ENCODE measurements at regions not wholly inside any gene's neighbourhood (a gene's known extent, or its start where the extent isn't known, plus 50 kb on each side); places are given as distances from the start of the nearest gene placed in this dataset.
"Not testable (repeated sequence)": the region's sequence is repeated elsewhere in the genome, so short reads cannot be mapped to it uniquely, and the experiment has no call there.

DNA sequence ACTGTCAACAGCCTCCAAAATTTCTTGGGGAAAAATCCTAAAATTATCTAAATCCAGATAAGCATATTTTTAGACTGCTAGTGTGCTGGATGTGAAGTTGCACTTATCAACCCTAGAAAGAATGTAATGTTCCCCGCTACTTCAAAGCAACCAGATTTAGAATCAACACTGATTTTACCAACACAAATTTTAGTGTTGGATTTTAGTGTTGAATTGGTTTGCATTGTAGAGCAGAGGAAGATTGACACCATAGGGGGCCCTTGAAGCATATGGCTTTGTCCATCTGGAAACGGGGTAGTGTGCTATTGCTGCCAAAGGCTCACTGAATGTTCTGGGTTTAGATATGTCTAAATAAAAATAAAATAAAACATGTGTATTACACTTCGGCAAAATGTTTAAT is 126.3 kb upstream of the EMCN start:
- no peak for DNase-seq (ENCODE audit: low read depth in 2 of 2)

DNA sequence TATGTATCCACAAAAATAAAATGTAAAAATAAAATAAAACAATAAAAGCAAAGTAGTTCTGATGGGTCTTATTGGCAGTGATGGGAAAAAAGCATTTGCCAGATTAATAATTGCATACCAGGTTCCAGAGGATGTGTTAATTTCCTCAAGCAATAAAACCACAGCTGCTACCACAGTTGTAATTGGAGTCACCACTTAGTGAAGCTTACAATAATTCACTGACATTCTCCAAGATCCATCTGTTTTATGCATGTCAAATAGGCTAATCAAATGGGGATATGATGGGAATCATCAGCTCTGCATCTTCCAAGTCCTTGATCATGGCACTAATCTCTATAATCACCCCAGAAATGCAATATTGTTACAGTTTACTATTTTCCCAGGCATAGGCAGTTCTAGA is 123.5 kb upstream of the EMCN start:
- DNase-seq (ENCODE audit: low read depth in 2 of 2): no peak

DNA sequence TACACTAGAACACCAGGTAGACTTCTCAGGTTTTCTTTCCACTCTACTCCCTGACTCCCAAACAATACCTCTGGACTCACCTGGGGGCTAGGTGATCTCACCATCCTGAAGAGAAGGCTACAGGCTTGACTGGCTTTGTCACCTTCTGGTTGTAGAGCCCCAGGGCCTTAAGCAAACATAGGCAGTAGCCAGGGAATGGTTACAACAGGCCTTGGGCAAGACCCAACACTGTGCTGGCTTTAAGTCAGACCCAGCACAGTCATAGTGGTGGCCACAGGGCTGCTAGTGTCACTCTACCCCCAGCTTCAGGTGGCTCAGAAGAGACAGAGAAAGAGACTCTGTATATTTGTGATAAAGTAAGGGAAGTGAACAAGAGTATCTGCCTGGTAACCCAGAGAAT is 118.1 kb upstream of the EMCN start:
- no peak for DNase-seq (ENCODE audit: low read depth in 2 of 2)

DNA sequence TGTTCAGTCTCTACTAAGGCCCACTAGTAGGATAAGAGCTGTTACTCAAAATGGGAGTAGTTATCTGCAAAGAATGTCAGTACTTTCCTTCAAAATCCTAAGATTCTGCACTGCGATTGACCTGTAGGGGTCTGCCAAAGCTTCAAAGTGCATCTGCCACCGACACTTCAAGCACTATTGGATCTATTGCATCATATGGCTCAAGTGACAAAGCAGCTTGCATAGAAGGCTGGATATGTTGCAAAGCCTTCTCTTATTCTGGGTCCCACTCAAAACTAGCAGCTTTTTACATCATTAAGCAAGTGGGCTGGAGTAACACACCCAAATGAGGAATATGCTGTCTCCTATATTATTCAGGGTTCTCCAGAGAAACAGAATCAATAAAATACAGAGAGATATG is 115.4 kb upstream of the EMCN start:
- no peak for DNase-seq (ENCODE audit: low read depth in 2 of 2)

- DNase-seq (ENCODE audit: low read depth in 2 of 2): no peak
These were observed 114.3 kb upstream of the EMCN start for GRCh38 chr4:100632163-100632562.

DNA sequence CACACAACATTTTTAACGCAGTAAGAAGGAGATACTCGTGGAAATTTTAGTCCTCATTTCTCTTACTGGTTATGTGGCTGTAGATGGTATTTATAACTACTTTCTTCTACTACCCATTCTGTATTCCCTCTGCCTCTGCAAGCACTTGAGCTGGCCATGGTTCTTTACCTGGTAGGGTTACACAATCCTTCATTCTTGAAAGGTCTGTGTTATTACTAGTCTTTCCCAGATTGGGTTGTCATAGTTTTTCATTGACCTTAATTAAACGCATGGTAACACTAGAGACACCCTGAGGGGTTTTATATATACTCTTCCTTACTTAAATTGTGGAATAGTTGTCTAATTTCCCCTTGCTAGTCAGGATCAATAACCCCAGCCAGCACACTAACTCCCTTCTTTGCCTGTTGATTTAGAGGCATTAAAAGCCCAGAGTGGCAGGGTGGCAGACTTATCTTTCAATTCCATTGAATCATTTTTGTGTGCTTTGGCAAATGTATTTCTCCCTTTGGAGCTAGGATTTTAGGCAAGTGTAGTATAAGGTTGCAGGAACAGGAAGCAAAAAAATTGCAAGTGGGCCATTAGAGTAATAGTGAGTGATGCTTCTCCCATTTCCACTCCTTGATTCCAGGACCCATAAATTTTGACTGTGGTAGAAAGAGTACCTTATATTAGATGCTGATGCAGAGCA is 113.6 kb upstream of the EMCN start:
- DNase-seq (ENCODE audit: low read depth in 2 of 2): no peak

DNA sequence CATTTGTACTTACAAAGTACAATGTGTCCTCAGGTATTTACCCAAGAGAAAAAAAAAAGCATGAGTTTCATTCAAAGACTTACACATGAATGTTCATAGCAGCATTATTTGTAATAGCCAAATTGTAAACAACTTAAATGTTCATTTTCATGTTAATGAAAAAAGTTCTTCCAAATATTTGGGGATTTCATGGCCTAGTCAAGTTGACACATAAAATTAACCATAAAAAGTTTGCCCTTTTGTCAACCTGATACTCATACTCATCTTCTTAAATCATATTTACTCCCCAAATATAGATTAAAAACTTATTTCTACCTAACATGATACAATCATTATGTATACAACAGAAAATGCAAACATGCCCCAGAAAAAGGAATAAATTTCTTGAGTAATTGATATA is 112.5 kb upstream of the EMCN start:
- no peak for DNase-seq (ENCODE audit: low read depth in 2 of 2)

GRCh38 chr4:100609810-100610209 is 92.0 kb upstream of the EMCN start:
- DNase-seq (ENCODE audit: low read depth in 2 of 2): no peak

DNA sequence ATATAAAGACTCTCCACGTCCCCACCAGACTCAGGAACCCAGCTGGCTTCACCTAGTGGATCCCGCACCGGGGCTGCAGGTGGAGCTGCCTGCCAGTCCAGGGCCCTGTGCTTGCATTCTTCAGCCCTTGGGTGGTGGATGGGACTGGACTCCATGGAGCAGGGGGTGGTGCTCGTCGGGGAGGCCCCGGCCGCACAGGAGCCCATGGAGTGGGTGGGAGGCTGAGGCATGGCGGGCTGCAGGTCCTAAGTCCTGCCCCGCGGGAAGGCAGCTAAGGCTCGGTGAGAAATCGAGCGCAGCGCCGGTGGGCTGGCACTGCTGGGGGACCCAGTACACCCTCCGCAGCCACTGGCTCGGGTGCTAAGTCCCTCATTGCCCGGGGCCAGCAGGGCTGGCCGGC is 90.8 kb upstream of the EMCN start:
- not testable (repeated sequence) for DNase-seq (ENCODE audit: low read depth in 2 of 2)

DNA sequence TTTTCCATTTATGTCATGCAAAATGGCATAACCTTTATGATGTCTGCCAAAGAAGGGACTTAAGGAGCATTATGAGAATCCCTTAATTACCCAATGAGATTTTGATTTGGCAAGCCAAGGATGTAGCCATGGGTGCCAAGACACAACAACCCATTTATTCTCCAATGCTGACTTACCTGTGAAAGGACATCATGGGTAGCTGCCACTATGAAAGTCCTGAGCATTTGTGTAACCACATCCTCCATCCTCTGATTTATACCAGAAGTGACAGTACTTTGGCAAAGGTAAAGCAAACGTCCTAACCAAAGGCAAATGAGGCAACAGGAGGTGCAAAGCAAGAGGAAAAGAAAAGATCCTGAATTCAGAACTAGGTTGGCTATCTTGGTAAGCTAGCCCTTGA is 87.3 kb upstream of the EMCN start:
- no peak for DNase-seq (ENCODE audit: low read depth in 2 of 2)

DNA sequence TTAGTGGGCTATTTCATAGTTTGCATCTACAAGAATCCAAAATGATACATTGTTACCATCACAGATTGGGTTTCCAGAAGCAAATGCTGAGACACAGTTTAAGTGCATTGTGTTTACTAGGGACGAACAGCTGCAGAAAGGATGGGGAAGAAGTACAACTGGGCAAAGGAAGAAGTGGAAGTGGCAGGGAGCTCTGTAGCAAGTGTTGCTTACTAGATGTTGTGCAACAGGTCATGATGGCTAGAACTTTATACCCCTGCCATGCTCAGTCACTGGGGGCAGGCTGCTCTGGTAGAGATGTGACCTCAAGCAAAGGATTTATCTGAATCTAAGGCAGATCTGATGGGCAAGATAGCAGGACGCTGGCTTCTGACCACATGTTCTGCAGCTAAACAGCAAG is 76.1 kb upstream of the EMCN start:
- no peak for DNase-seq (ENCODE audit: low read depth in 2 of 2)

DNA sequence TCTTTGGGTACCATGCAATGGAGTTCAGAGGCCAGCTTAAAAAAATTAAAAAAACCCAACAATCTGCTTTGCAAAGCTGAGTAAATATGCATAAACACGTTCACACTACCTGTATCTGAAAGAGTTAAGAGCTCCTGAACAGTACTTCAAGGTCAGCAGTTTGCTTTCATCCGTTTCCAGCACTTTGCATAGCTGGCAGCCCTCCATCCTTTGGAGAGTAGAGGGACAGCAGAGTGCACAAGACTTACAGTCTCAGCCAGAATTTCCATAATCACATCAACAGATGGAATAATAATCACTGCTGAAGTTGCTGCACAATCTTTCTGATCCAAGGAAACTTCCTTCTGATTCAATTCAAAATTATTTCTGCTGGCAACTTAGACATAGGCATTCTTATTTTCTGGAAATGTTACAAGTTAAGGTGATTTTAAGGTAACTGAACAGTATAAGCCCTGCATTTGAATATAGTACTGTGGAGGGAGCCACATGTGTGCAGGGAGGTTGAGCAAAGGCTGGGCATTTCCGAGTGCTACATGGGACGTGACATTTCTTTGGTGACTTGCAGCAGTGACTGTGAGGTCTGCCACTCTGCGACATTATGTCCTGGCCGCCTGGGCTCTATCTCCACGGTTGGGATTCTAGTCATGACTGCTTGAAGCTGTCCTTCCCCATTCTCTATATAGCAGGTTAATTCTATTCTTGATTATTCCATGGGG is 73.5 kb upstream of the EMCN start:
- DNase-seq (ENCODE audit: low read depth in 2 of 2): no peak

- DNase-seq (ENCODE audit: low read depth in 2 of 2): no peak
These were observed 72.5 kb upstream of the EMCN start for GRCh38 chr4:100590325-100590724.

DNA sequence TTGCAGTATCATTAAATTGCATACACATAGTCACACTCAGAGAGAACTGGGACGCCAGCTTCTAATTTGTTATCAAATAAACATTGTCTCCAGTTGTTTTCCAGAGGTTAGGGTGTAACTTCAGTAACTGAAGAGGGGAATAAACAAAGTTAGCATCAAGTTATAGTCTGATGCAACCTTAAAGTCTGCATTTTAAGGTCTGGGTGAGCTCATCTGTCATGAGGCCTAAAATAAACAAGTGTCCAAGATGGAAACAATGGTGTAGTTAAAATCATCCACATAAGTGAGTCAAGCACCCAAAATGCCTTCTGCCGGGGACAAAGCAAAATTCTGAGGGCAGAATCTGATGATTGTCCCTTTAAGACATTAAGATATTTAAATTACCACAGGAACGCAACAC is 70.3 kb upstream of the EMCN start:
- no peak for DNase-seq (ENCODE audit: low read depth in 2 of 2)

- DNase-seq (ENCODE audit: low read depth in 2 of 2): no peak
These were observed 64.3 kb upstream of the EMCN start for GRCh38 chr4:100582146-100582545.

DNA sequence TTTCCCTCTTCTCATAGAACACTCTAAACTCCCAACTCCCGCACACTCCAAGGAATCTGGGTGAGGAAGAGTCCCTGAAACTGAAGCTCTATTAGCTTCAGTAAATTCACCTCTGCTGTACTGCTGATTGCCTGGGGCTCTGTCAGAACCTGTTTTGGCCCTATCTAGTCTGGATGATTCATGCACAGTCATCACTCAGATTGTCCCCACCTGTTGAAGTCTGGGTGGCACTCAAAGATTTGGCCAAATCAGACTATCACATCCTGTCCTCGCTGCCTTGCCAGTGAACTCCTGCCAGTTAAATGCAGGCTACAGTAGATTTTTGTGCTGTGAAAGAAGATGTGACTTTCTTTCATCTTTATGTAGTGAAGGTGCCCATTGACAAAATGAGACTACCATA is 63.5 kb upstream of the EMCN start:
- DNase-seq (ENCODE audit: low read depth in 2 of 2): no peak

GRCh38 chr4:100576570-100576969 is 58.7 kb upstream of the EMCN start:
- no peak for DNase-seq (ENCODE audit: low read depth in 2 of 2)

GRCh38 chr4:100574607-100575006 is 56.8 kb upstream of the EMCN start:
- DNase-seq (ENCODE audit: low read depth in 2 of 2): no peak

GRCh38 chr4:100569196-100569595 is 51.4 kb upstream of the EMCN start:
- no peak for DNase-seq (ENCODE audit: low read depth in 2 of 2)

Data from stimulated activated CD8-positive, alpha-beta memory T cell treated with anti-CD3 and anti-CD28 coated beads, Interleukin-15, amount 100 ng/mL, for 48 hours (primary cell).